ENCODE measurements at regions not wholly inside any gene's neighbourhood (a gene's known extent, or its start where the extent isn't known, plus 50 kb on each side); places are given as distances from the start of the nearest gene placed in this dataset.

GRCh38 chr3:76061654-76062053 is 276.3 kb upstream of the ZNF717 start:
- Histone ChIP-seq H4K91ac (ENCODE audit: low read depth, low read length, poor library complexity) (no peak overlapping the region), H3K27me3 (ENCODE audit: control insufficient read depth in 3 of 3, insufficient read depth in 3 of 3, low read depth in 1 of 3, low read length in 3 of 3) (no peaks in the 10 kb centered on the region), H3K36me3 (replicated peaks in 1 of 2; ENCODE audit: control insufficient read depth in 2 of 2, insufficient read depth in 2 of 2, low read length in 2 of 2) (no peaks in the 10 kb centered on the region), H2BK120ac (ENCODE audit: low read depth, low read length) (no peak overlapping the region), H2BK15ac (ENCODE audit: low read length) (no peak overlapping the region), H3K14ac (ENCODE audit: low read length) (no peak overlapping the region), H3K79me1 (ENCODE audit: low read depth, low read length) (no peaks in the 10 kb centered on the region), H2AFZ (ENCODE audit: low read length) (no peak overlapping the region), H3K4me3 (ENCODE audit: low read length in 2 of 2) (no peak overlapping the region), H3K23ac (ENCODE audit: low read depth, low read length, poor library complexity) (no peak overlapping the region), H3K18ac (ENCODE audit: low read length) (no peak overlapping the region), H2AK5ac (ENCODE audit: low read depth, low read length) (no peak overlapping the region), H3K4ac (ENCODE audit: low read length) (no peak overlapping the region), H3K4me1 (ENCODE audit: control insufficient read depth in 2 of 2, insufficient read depth in 1 of 2, low read depth in 1 of 2, low read length in 2 of 2) (no peaks in the 10 kb centered on the region), H4K8ac (ENCODE audit: low read depth, low read length) (no peak overlapping the region), H2BK12ac (ENCODE audit: low read length) (no peak overlapping the region), H3K9me3 (replicated peaks in 1 of 2; ENCODE audit: control insufficient read depth in 2 of 2, insufficient read depth in 1 of 2, low read depth in 1 of 2, low read length in 2 of 2) (no peaks in the 10 kb centered on the region), H3K4me2 (ENCODE audit: insufficient read depth, low read length, poor library complexity, severe bottlenecking) (no peak overlapping the region), H3K27ac (replicated peaks; ENCODE audit: low read length) (no peak overlapping the region), H2BK5ac (ENCODE audit: low read length) (no peak overlapping the region), H3K9ac (ENCODE audit: low read depth, low read length, poor library complexity) (no peak overlapping the region)
- WGBS, 2 donors (ENCODE audit: extremely low coverage in 2 of 2, insufficient read length in 2 of 2, insufficient replicate concordance in 1 of 2) = no CpG with 5 or more reads among the region's 3 CpGs
- DNase-seq (ENCODE audit: low spot score) = no peak

GRCh38 chr3:76063019-76063418 is 277.7 kb upstream of the ZNF717 start:
- no peak overlapping the region for H3K23ac ChIP-seq (ENCODE audit: low read depth, low read length, poor library complexity)
- no peak overlapping the region for H2BK12ac ChIP-seq (ENCODE audit: low read length)

GRCh38 chr3:76063811-76064210 is 278.5 kb upstream of the ZNF717 start:
- H3K14ac ChIP-seq (ENCODE audit: low read length) = no peak overlapping the region
- no peaks in the 10 kb centered on the region for H3K79me1 ChIP-seq (ENCODE audit: low read depth, low read length)
- no peak overlapping the region for H2AK5ac ChIP-seq (ENCODE audit: low read depth, low read length)
- H3K4me3 ChIP-seq (ENCODE audit: low read length in 2 of 2) = no peak overlapping the region
- no peak overlapping the region for H4K91ac ChIP-seq (ENCODE audit: low read depth, low read length, poor library complexity)
- H3K4me1 ChIP-seq (ENCODE audit: control insufficient read depth in 2 of 2, insufficient read depth in 1 of 2, low read depth in 1 of 2, low read length in 2 of 2) = no peaks in the 10 kb centered on the region
- no peak overlapping the region for H3K23ac ChIP-seq (ENCODE audit: low read depth, low read length, poor library complexity)
- H3K27me3 ChIP-seq (ENCODE audit: control insufficient read depth in 3 of 3, insufficient read depth in 3 of 3, low read depth in 1 of 3, low read length in 3 of 3) = no peaks in the 10 kb centered on the region
- no CpG with 5 or more reads among the region's 5 CpGs for WGBS, 2 donors (ENCODE audit: extremely low coverage in 2 of 2, insufficient read length in 2 of 2, insufficient replicate concordance in 1 of 2)
- H2BK5ac ChIP-seq (ENCODE audit: low read length) = no peak overlapping the region
- H2AFZ ChIP-seq (ENCODE audit: low read length) = no peak overlapping the region
- no peaks in the 10 kb centered on the region for H3K36me3 ChIP-seq (replicated peaks in 1 of 2; ENCODE audit: control insufficient read depth in 2 of 2, insufficient read depth in 2 of 2, low read length in 2 of 2)
- no peaks in the 10 kb centered on the region for H3K9me3 ChIP-seq (replicated peaks in 1 of 2; ENCODE audit: control insufficient read depth in 2 of 2, insufficient read depth in 1 of 2, low read depth in 1 of 2, low read length in 2 of 2)
- no peak overlapping the region for H3K4ac ChIP-seq (ENCODE audit: low read length)
- H3K18ac ChIP-seq (ENCODE audit: low read length) = no peak overlapping the region
- no peak overlapping the region for H3K4me2 ChIP-seq (ENCODE audit: insufficient read depth, low read length, poor library complexity, severe bottlenecking)
- no peak overlapping the region for H4K8ac ChIP-seq (ENCODE audit: low read depth, low read length)
- no peak for DNase-seq (ENCODE audit: low spot score)
- H3K9ac ChIP-seq (ENCODE audit: low read depth, low read length, poor library complexity) = no peak overlapping the region
- H3K27ac ChIP-seq (replicated peaks; ENCODE audit: low read length) = no peak overlapping the region
- H2BK120ac ChIP-seq (ENCODE audit: low read depth, low read length) = no peak overlapping the region
- no peak overlapping the region for H2BK15ac ChIP-seq (ENCODE audit: low read length)
- H2BK12ac ChIP-seq (ENCODE audit: low read length) = no peak overlapping the region

More at GRCh38 chr3:76063019-76063418, 277.7 kb upstream of the ZNF717 start:
- Histone ChIP-seq H3K4ac (ENCODE audit: low read length) (no peak overlapping the region), H3K9me3 (replicated peaks in 1 of 2; ENCODE audit: control insufficient read depth in 2 of 2, insufficient read depth in 1 of 2, low read depth in 1 of 2, low read length in 2 of 2) (no peaks in the 10 kb centered on the region), H2BK120ac (ENCODE audit: low read depth, low read length) (no peak overlapping the region), H2BK5ac (ENCODE audit: low read length) (no peak overlapping the region), H3K9ac (ENCODE audit: low read depth, low read length, poor library complexity) (no peak overlapping the region), H3K4me3 (ENCODE audit: low read length in 2 of 2) (no peak overlapping the region), H3K4me1 (ENCODE audit: control insufficient read depth in 2 of 2, insufficient read depth in 1 of 2, low read depth in 1 of 2, low read length in 2 of 2) (no peaks in the 10 kb centered on the region), H2BK15ac (ENCODE audit: low read length) (no peak overlapping the region), H3K14ac (ENCODE audit: low read length) (no peak overlapping the region), H2AK5ac (ENCODE audit: low read depth, low read length) (no peak overlapping the region), H4K8ac (ENCODE audit: low read depth, low read length) (no peak overlapping the region), H3K18ac (ENCODE audit: low read length) (no peak overlapping the region), H3K27me3 (ENCODE audit: control insufficient read depth in 3 of 3, insufficient read depth in 3 of 3, low read depth in 1 of 3, low read length in 3 of 3) (no peaks in the 10 kb centered on the region), H2AFZ (ENCODE audit: low read length) (no peak overlapping the region), H3K36me3 (replicated peaks in 1 of 2; ENCODE audit: control insufficient read depth in 2 of 2, insufficient read depth in 2 of 2, low read length in 2 of 2) (no peaks in the 10 kb centered on the region), H4K91ac (ENCODE audit: low read depth, low read length, poor library complexity) (no peak overlapping the region), H3K27ac (replicated peaks; ENCODE audit: low read length) (no peak overlapping the region), H3K4me2 (ENCODE audit: insufficient read depth, low read length, poor library complexity, severe bottlenecking) (no peak overlapping the region), H3K79me1 (ENCODE audit: low read depth, low read length) (no peaks in the 10 kb centered on the region)
- DNase-seq (ENCODE audit: low spot score) = no peak
- no CpG with 5 or more reads among the region's 3 CpGs for WGBS, 2 donors (ENCODE audit: extremely low coverage in 2 of 2, insufficient read length in 2 of 2, insufficient replicate concordance in 1 of 2)

- Histone ChIP-seq H3K27ac (replicated peaks; ENCODE audit: low read length) (no peak overlapping the region), H4K91ac (ENCODE audit: low read depth, low read length, poor library complexity) (no peak overlapping the region), H4K8ac (ENCODE audit: low read depth, low read length) (no peak overlapping the region), H2AK5ac (ENCODE audit: low read depth, low read length) (no peak overlapping the region), H2BK15ac (ENCODE audit: low read length) (no peak overlapping the region), H3K14ac (ENCODE audit: low read length) (no peak overlapping the region), H2BK12ac (ENCODE audit: low read length) (no peak overlapping the region), H2AFZ (ENCODE audit: low read length) (no peak overlapping the region), H3K79me1 (ENCODE audit: low read depth, low read length) (no peaks in the 10 kb centered on the region), H3K18ac (ENCODE audit: low read length) (no peak overlapping the region), H3K23ac (ENCODE audit: low read depth, low read length, poor library complexity) (no peak overlapping the region), H3K36me3 (replicated peaks in 1 of 2; ENCODE audit: control insufficient read depth in 2 of 2, insufficient read depth in 2 of 2, low read length in 2 of 2) (no peaks in the 10 kb centered on the region), H3K27me3 (ENCODE audit: control insufficient read depth in 3 of 3, insufficient read depth in 3 of 3, low read depth in 1 of 3, low read length in 3 of 3) (no peaks in the 10 kb centered on the region), H3K4ac (ENCODE audit: low read length) (no peak overlapping the region), H3K4me1 (ENCODE audit: control insufficient read depth in 2 of 2, insufficient read depth in 1 of 2, low read depth in 1 of 2, low read length in 2 of 2) (no peaks in the 10 kb centered on the region), H3K9me3 (replicated peaks in 1 of 2; ENCODE audit: control insufficient read depth in 2 of 2, insufficient read depth in 1 of 2, low read depth in 1 of 2, low read length in 2 of 2) (no peaks in the 10 kb centered on the region), H3K4me3 (ENCODE audit: low read length in 2 of 2) (no peak overlapping the region), H2BK120ac (ENCODE audit: low read depth, low read length) (no peak overlapping the region), H3K4me2 (ENCODE audit: insufficient read depth, low read length, poor library complexity, severe bottlenecking) (no peak overlapping the region), H3K9ac (ENCODE audit: low read depth, low read length, poor library complexity) (no peak overlapping the region), H2BK5ac (ENCODE audit: low read length) (no peak overlapping the region)
- DNase-seq (ENCODE audit: low spot score) = no peak
Observed at GRCh38 chr3:76065964-76066363, 280.6 kb upstream of the ZNF717 start.

Data from neuronal stem cell (in vitro differentiated cells).